HCT116 (cell line): ENCODE measurements at regions not wholly inside any gene's neighbourhood (a gene's known extent, or its start where the extent isn't known, plus 50 kb on each side); places are given as distances from the start of the nearest gene placed in this dataset.

Experiments
- ATAC-seq: fragments of 200-7000 bp; cut with Tn5 transposase; 2 replicates; pipeline ENCODE4 v1.9.1; 2020; ENCODE audit warnings: mild to moderate bottlenecking, moderate library complexity
- BruUV-seq: library from RNA; stranded (reverse); fragments of 400-500 nt; replicated peaks from 2 replicates; lab custom pipeline; 2021; lab: Mats Ljungman, UMichigan
- CTCF ChIA-PET: fragments of 300-600 bp; sonication (Branson Sonifier 250); formaldehyde crosslinking; loops from one replicate; lab custom pipeline; 2021; ENCODE audit warnings: antibody characterized with exemption; lab: Charles Lee
- POLR2A ChIA-PET: fragments of 300-600, 350-600 bp; sonication (Branson Sonifier 250); formaldehyde crosslinking; loops from one replicate; lab custom pipeline; 2021; ENCODE audit warnings: antibody characterized with exemption; lab: Charles Lee
- RAD21 ChIA-PET, 2 experiments: fragments of 300-600 bp; sonication (Branson Sonifier 250); formaldehyde crosslinking; loops; one replicate each; lab custom pipeline; 2023; ENCODE audit warnings: low total read pairs in 2 of 2; ENCODE audit not compliant: uncharacterized antibody in 2 of 2, unreplicated experiment in 2 of 2, low non-redundant PET in 1 of 2; lab: Charles Lee
- DNase-seq: peaks from one replicate; pipeline ENCODE4 v3.0.0-alpha.2; 2010; ENCODE audit warnings: low read depth, low spot score
- H2AFZ ChIP-seq: fragments of 200-600 bp; shearing (Covaris generic), sonication (generic); 2 replicates; pipeline ENCODE4 v1.6.1; 2017; ENCODE audit warnings: low read depth, mixed run types, mixed read lengths, antibody characterized with exemption, low read length; ENCODE audit not compliant: poor library complexity, severe bottlenecking
- H3K27ac ChIP-seq: 2 replicates; pipeline ENCODE4 v1.5.1; 2012; ENCODE audit warnings: low read depth, low read length
- H3K27me3 ChIP-seq: fragments of 200-600 bp; sonication (generic); 2 replicates; pipeline ENCODE4 v1.6.1; 2016; ENCODE audit warnings: mixed run types, low read length, mixed read lengths; ENCODE audit not compliant: insufficient read depth
- H3K36me3 ChIP-seq, 2 experiments: fragments of 200-500 bp in 1 of 2; fragments of 200-600 bp in 1 of 2; sonication (Bioruptor generic) in 1 of 2; sonication (generic) in 1 of 2; 2 replicates each; pipeline versions ENCODE4 v1.5.1 to v1.6.1; 2014 to 2016; ENCODE audit warnings: low read length in 2 of 2, inconsistent platforms in 1 of 2, mixed read lengths in 1 of 2, mixed run types in 1 of 2; ENCODE audit not compliant: insufficient read depth in 2 of 2, control insufficient read depth in 1 of 2
- H3K4me1 ChIP-seq, 2 experiments: fragments of 200-600 bp in 1 of 2; sonication (generic) in 1 of 2; 2 replicates each; pipeline versions ENCODE4 v1.5.1 to v1.6.1; 2012 to 2017; ENCODE audit warnings: low read length in 2 of 2, inconsistent platforms in 1 of 2, mild to moderate bottlenecking in 1 of 2, mixed read lengths in 1 of 2, mixed run types in 1 of 2, moderate library complexity in 1 of 2; ENCODE audit not compliant: insufficient read depth in 2 of 2, control insufficient read depth in 1 of 2
- H3K4me2 ChIP-seq: fragments of 200-600 bp; sonication (generic); 2 replicates; pipeline ENCODE4 v1.6.1; 2017; ENCODE audit warnings: mixed run types, low read length, mixed read lengths
- H3K4me3 ChIP-seq, 2 experiments: fragments of 200-600 bp in 1 of 2; sonication (generic) in 1 of 2; replicated peaks in 1 of 2; 2 replicates each; pipeline ENCODE4 v1.5.1; 2011 to 2016; ENCODE audit warnings: low read length in 2 of 2, control low read depth in 1 of 2, low read depth in 1 of 2, mild to moderate bottlenecking in 1 of 2, mixed read lengths in 1 of 2, mixed run types in 1 of 2
- H3K79me2 ChIP-seq: fragments of 200-600 bp; sonication (generic); 2 replicates; pipeline ENCODE4 v1.6.1; 2017; ENCODE audit warnings: mild to moderate bottlenecking, mixed run types, low read length, moderate library complexity, mixed read lengths; ENCODE audit not compliant: insufficient read depth
- H3K9ac ChIP-seq: fragments of 200-600 bp; sonication (generic); 2 replicates; pipeline ENCODE4 v1.6.1; 2016; ENCODE audit warnings: low read length, mixed read lengths
- H3K9me2 ChIP-seq: fragments of 200-600 bp; sonication (generic), shearing (Covaris generic); 2 replicates; pipeline ENCODE4 v1.6.1; 2017; ENCODE audit warnings: mixed run types, mild to moderate bottlenecking, moderate library complexity; ENCODE audit not compliant: insufficient read depth
- H3K9me3 ChIP-seq, 2 experiments: fragments of 200-500 bp in 1 of 2; fragments of 200-600 bp in 1 of 2; sonication (Bioruptor generic) in 1 of 2; sonication (generic) in 1 of 2; 2 replicates each; pipeline ENCODE4 v1.6.1; 2014 to 2017; ENCODE audit warnings: low read length in 2 of 2, mixed read lengths in 2 of 2, inconsistent platforms in 1 of 2, low read depth in 1 of 2, mild to moderate bottlenecking in 1 of 2, mixed run types in 1 of 2, moderate library complexity in 1 of 2; ENCODE audit not compliant: control insufficient read depth in 1 of 2, insufficient read depth in 1 of 2
- H4K20me1 ChIP-seq: fragments of 200-600 bp; sonication (generic), shearing (Covaris generic); 2 replicates; pipeline ENCODE4 v1.6.1; 2017; ENCODE audit warnings: mixed run types, mild to moderate bottlenecking, moderate library complexity; ENCODE audit not compliant: insufficient read depth
- CBX3 ChIP-seq: IDR thresholded peaks from 2 replicates; pipeline ENCODE4 v1.6.1; 2012; ENCODE audit warnings: low read depth
- CEBPB ChIP-seq: IDR thresholded peaks from 2 replicates; pipeline ENCODE4 v1.6.1; 2012; ENCODE audit warnings: low read depth
- EGR1 ChIP-seq: IDR thresholded peaks from 2 replicates; pipeline ENCODE4 v1.6.1; 2012; ENCODE audit warnings: low read depth
- ELF1 ChIP-seq: IDR thresholded peaks from 2 replicates; pipeline ENCODE4 v1.6.1; 2012; ENCODE audit warnings: low read depth, borderline replicate concordance
- EZH2phosphoT487 ChIP-seq: fragments of 200-600 bp; IDR thresholded peaks from 2 replicates; pipeline ENCODE4 v1.6.1; 2018; ENCODE audit warnings: antibody characterized with exemption, borderline replicate concordance
- FOSL1 ChIP-seq: IDR thresholded peaks from 2 replicates; pipeline ENCODE4 v1.6.1; 2012; ENCODE audit warnings: low read depth
- POLR2A ChIP-seq: IDR thresholded peaks from 2 replicates; pipeline ENCODE4 v1.7.0; 2011; ENCODE audit warnings: borderline replicate concordance; ENCODE audit not compliant: insufficient read depth, insufficient read length; ENCODE audit errors: extremely low read depth
- RAD21 ChIP-seq: IDR thresholded peaks from 2 replicates; pipeline ENCODE4 v1.6.1; 2012; ENCODE audit warnings: low read depth, mild to moderate bottlenecking
- SP1 ChIP-seq: IDR thresholded peaks from 2 replicates; pipeline ENCODE4 v1.6.1; 2012; ENCODE audit warnings: low read depth
- TCF7L2 ChIP-seq: IDR thresholded peaks from 2 replicates; pipeline ENCODE4 v1.7.0; 2011; ENCODE audit warnings: borderline replicate concordance, inconsistent platforms; ENCODE audit not compliant: insufficient read depth, insufficient read length; ENCODE audit errors: extremely low read depth
- YY1 ChIP-seq: IDR thresholded peaks from 2 replicates; pipeline ENCODE4 v1.6.1; 2011; ENCODE audit warnings: low read length, low read depth, moderate library complexity, mild to moderate bottlenecking; ENCODE audit not compliant: insufficient replicate concordance; ENCODE audit errors: extremely low read depth
- ZBTB33 ChIP-seq: IDR thresholded peaks from 2 replicates; pipeline ENCODE4 v1.6.1; 2011; ENCODE audit warnings: mild to moderate bottlenecking, low read length, moderate library complexity; ENCODE audit not compliant: insufficient replicate concordance; ENCODE audit errors: extremely low read depth
- ZFX ChIP-seq: fragments of 450-650 bp; IDR thresholded peaks from 2 replicates; pipeline ENCODE4 v1.6.1; 2017
- ZNF274 ChIP-seq: fragments of 200-500 bp; sonication (Bioruptor generic); IDR thresholded peaks from 2 replicates; pipeline ENCODE4 v1.6.1; 2014; ENCODE audit warnings: mild to moderate bottlenecking, low read depth, low read length, inconsistent platforms
- intact Hi-C: fragments of 100-400 bp; cut with micrococcal nuclease; formaldehyde crosslinking; loops from 2 replicates; pipeline ENCODE4 v1.10.0; 2022
- TF ChIP-seq, protein P1 (sequence below), 3 experiments: fragments of 200-600 bp in 1 of 3; sonication (generic) in 1 of 3; IDR thresholded peaks in 2 of 3; conservative IDR thresholded peaks in 1 of 3; 2 replicates each; pipeline ENCODE4 v1.5.1; 2012 to 2017; ENCODE audit warnings: low read depth in 2 of 3, low read length in 2 of 3, antibody characterized with exemption in 1 of 3, borderline replicate concordance in 1 of 3, control low read depth in 1 of 3, mild to moderate bottlenecking in 1 of 3, mixed read lengths in 1 of 3, mixed run types in 1 of 3, moderate library complexity in 1 of 3; ENCODE audit not compliant: insufficient read depth in 1 of 3
- TF ChIP-seq, protein P2 (sequence below): IDR thresholded peaks from 2 replicates; pipeline ENCODE4 v1.6.1; 2012; ENCODE audit warnings: low read depth

- Histone ChIP-seq H3K27ac (no peak overlapping the region), H3K4me3 (no peak overlapping the region), H4K20me1 (no peaks in the 10 kb centered on the region), H3K9ac (no peak overlapping the region), H3K9me3 (no peaks in the 10 kb centered on the region), H3K4me2 (no peak overlapping the region)
- no TSS peak for BruUV-seq
- POLR2A ChIA-PET = no interaction called here
- RAD21 ChIA-PET = no interaction called here
- CTCF ChIA-PET = no interaction called here
- TF ChIP-seq ZBTB33 = no peak
- no peak for TF ChIP-seq POLR2A
- TF ChIP-seq CEBPB = no peak
- TF ChIP-seq SP1 = no peak
- TF ChIP-seq, protein P1, sequence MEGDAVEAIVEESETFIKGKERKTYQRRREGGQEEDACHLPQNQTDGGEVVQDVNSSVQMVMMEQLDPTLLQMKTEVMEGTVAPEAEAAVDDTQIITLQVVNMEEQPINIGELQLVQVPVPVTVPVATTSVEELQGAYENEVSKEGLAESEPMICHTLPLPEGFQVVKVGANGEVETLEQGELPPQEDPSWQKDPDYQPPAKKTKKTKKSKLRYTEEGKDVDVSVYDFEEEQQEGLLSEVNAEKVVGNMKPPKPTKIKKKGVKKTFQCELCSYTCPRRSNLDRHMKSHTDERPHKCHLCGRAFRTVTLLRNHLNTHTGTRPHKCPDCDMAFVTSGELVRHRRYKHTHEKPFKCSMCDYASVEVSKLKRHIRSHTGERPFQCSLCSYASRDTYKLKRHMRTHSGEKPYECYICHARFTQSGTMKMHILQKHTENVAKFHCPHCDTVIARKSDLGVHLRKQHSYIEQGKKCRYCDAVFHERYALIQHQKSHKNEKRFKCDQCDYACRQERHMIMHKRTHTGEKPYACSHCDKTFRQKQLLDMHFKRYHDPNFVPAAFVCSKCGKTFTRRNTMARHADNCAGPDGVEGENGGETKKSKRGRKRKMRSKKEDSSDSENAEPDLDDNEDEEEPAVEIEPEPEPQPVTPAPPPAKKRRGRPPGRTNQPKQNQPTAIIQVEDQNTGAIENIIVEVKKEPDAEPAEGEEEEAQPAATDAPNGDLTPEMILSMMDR (IDR thresholded peaks at IDR 0.05 in 2 of 3, conservative IDR thresholded peaks at IDR 0.05 in 1 of 3; ENCODE audit: borderline replicate concordance in 1 of 3, insufficient read depth in 1 of 3, low read depth in 2 of 3, low read length in 2 of 3) = no peak
- TF ChIP-seq ZNF274 = no peak
- TF ChIP-seq EGR1 = no peak
- TF ChIP-seq TCF7L2 = no peak
- TF ChIP-seq EZH2phosphoT487 = no peak
- no peak for TF ChIP-seq ZFX
- TF ChIP-seq, protein P2, sequence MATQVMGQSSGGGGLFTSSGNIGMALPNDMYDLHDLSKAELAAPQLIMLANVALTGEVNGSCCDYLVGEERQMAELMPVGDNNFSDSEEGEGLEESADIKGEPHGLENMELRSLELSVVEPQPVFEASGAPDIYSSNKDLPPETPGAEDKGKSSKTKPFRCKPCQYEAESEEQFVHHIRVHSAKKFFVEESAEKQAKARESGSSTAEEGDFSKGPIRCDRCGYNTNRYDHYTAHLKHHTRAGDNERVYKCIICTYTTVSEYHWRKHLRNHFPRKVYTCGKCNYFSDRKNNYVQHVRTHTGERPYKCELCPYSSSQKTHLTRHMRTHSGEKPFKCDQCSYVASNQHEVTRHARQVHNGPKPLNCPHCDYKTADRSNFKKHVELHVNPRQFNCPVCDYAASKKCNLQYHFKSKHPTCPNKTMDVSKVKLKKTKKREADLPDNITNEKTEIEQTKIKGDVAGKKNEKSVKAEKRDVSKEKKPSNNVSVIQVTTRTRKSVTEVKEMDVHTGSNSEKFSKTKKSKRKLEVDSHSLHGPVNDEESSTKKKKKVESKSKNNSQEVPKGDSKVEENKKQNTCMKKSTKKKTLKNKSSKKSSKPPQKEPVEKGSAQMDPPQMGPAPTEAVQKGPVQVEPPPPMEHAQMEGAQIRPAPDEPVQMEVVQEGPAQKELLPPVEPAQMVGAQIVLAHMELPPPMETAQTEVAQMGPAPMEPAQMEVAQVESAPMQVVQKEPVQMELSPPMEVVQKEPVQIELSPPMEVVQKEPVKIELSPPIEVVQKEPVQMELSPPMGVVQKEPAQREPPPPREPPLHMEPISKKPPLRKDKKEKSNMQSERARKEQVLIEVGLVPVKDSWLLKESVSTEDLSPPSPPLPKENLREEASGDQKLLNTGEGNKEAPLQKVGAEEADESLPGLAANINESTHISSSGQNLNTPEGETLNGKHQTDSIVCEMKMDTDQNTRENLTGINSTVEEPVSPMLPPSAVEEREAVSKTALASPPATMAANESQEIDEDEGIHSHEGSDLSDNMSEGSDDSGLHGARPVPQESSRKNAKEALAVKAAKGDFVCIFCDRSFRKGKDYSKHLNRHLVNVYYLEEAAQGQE = no peak
- TF ChIP-seq RAD21 = no peak
- TF ChIP-seq CBX3 = no peak
- TF ChIP-seq YY1 = no peak
- TF ChIP-seq ELF1 = no peak
- TF ChIP-seq FOSL1 = no peak
- TF ChIP-seq, all 23 proteins: peak for 0
- no peaks in the 10 kb centered on the region for H3K79me2 ChIP-seq
- intact Hi-C loops = no loop called here
- DNase-seq (no peak), ATAC-seq (no peak)
- no peaks in the 10 kb centered on the region for H3K36me3 ChIP-seq
- no peaks in the 10 kb centered on the region for H3K27me3 ChIP-seq
- H2AFZ ChIP-seq = no peak overlapping the region
- H3K4me1 ChIP-seq = no peaks in the 10 kb centered on the region
- H3K9me2 ChIP-seq = no peaks in the 10 kb centered on the region
These were observed 433.5 kb downstream of the DHX35 start for GRCh38 chr20:39395478-39396291.
